SK-N-SH (cell line): ENCODE measurements at regions not wholly inside any gene's neighbourhood (a gene's known extent, or its start where the extent isn't known, plus 50 kb on each side); places are given as distances from the start of the nearest gene placed in this dataset.

ENCODE experiments used
- CTCF ChIA-PET: fragments of 300-600, 350-600 bp; formaldehyde crosslinking; extraction: SDS; loops from one replicate; lab custom pipeline; 2021; lab: Yijun Ruan, JAX
- POLR2A ChIA-PET: fragments of 350-600 bp; sonication (Branson Sonifier 250); formaldehyde crosslinking; extraction: SDS; loops from one replicate; lab custom pipeline; 2020; ENCODE audit warnings: antibody characterized with exemption, inconsistent platforms; lab: Yijun Ruan, JAX
- DNase-seq: peaks from one replicate; pipeline ENCODE4 v3.0.0; 2012
- H2AFZ ChIP-seq: fragments of 200-600 bp; sonication (generic); 2 replicates; pipeline ENCODE4 v1.8.1; 2016; ENCODE audit warnings: antibody characterized with exemption, mild to moderate bottlenecking, low read depth
- H3F3A ChIP-seq: fragments of 200-600 bp; sonication (generic); replicated peaks from 2 replicates; pipeline ENCODE3; 2016; ENCODE audit warnings: antibody characterized with exemption, mild to moderate bottlenecking; ENCODE audit not compliant: insufficient read depth
- H3K27ac ChIP-seq, 2 experiments: fragments of 200-500 bp in 1 of 2; fragments of 200-600 bp in 1 of 2; sonication (Bioruptor generic) in 1 of 2; sonication (generic), shearing (Covaris generic) in 1 of 2; 2 replicates each; pipeline versions ENCODE4 v1.5.1 to v1.6.1; 2014 to 2016; ENCODE audit warnings: low read depth in 2 of 2, inconsistent platforms in 1 of 2, low read length in 1 of 2, mild to moderate bottlenecking in 1 of 2, mixed read lengths in 1 of 2
- H3K27me3 ChIP-seq: fragments of 200-600 bp; sonication (generic), shearing (Covaris generic); 2 replicates; pipeline ENCODE4 v1.6.1; 2016; ENCODE audit warnings: mixed run types; ENCODE audit not compliant: insufficient read depth
- H3K36me3 ChIP-seq, 2 experiments: fragments of 200-500 bp in 1 of 2; fragments of 200-600 bp in 1 of 2; sonication (Bioruptor generic) in 1 of 2; sonication (generic) in 1 of 2; replicated peaks in 1 of 2; 2 replicates each; pipeline versions ENCODE3 to v1.5.1; 2014 to 2016; ENCODE audit warnings: low read length in 1 of 2, mild to moderate bottlenecking in 1 of 2; ENCODE audit not compliant: insufficient read depth in 2 of 2, control insufficient read depth in 1 of 2
- H3K4me1 ChIP-seq, 2 experiments: fragments of 200-500 bp in 1 of 2; fragments of 200-600 bp in 1 of 2; sonication (Bioruptor generic) in 1 of 2; sonication (generic), shearing (Covaris generic) in 1 of 2; 2 replicates each; pipeline versions ENCODE4 v1.5.1 to v1.6.1; 2014 to 2016; ENCODE audit warnings: low read depth in 1 of 2, low read length in 1 of 2, mixed run types in 1 of 2; ENCODE audit not compliant: insufficient read depth in 2 of 2, control insufficient read depth in 1 of 2
- H3K4me2 ChIP-seq: fragments of 200-600 bp; sonication (generic), shearing (Covaris generic); 2 replicates; pipeline ENCODE4 v1.6.1; 2017; ENCODE audit warnings: mixed run types
- H3K4me3 ChIP-seq, 2 experiments: fragments of 200-500 bp in 1 of 2; fragments of 200-600 bp in 1 of 2; sonication (Bioruptor generic) in 1 of 2; sonication (generic), shearing (Covaris generic) in 1 of 2; 2 replicates each; pipeline versions ENCODE4 v1.5.1 to v1.8.1; 2014 to 2016; ENCODE audit warnings: low read depth in 2 of 2, inconsistent platforms in 1 of 2, low read length in 1 of 2, mild to moderate bottlenecking in 1 of 2, mixed read lengths in 1 of 2, moderate library complexity in 1 of 2
- H3K79me2 ChIP-seq: fragments of 200-600 bp; sonication (generic); 2 replicates; pipeline ENCODE4 v1.8.1; 2017; ENCODE audit warnings: mild to moderate bottlenecking; ENCODE audit not compliant: insufficient read depth
- H3K9ac ChIP-seq: fragments of 200-600 bp; sonication (generic); 2 replicates; pipeline ENCODE4 v1.6.1; 2017; ENCODE audit warnings: mixed run types
- H3K9me2 ChIP-seq: fragments of 200-600 bp; sonication (generic); 2 replicates; pipeline ENCODE4 v1.6.1; 2017; ENCODE audit warnings: mixed run types
- H3K9me3 ChIP-seq: fragments of 200-600 bp; sonication (generic); 2 replicates; pipeline ENCODE4 v1.6.1; 2017; ENCODE audit warnings: mixed run types, mild to moderate bottlenecking, moderate library complexity
- H4K20me1 ChIP-seq: fragments of 200-600 bp; sonication (generic); 2 replicates; pipeline ENCODE4 v1.6.1; 2017; ENCODE audit warnings: mild to moderate bottlenecking, mixed run types; ENCODE audit not compliant: insufficient read depth
- EP300 ChIP-seq, 2 experiments: IDR thresholded peaks; 2 replicates each; pipeline versions ENCODE4 v1.4.0 to v1.6.1; 2012; ENCODE audit warnings: borderline replicate concordance in 1 of 2, low read depth in 1 of 2, low read length in 1 of 2
- EZH2phosphoT487 ChIP-seq: fragments of 200-600 bp; sonication (generic); IDR thresholded peaks from 2 replicates; pipeline ENCODE4 v1.6.1; 2017; ENCODE audit warnings: low read depth, mixed run types, mild to moderate bottlenecking, antibody characterized with exemption, moderate library complexity, borderline replicate concordance
- GATA2 ChIP-seq: sonication (generic); formaldehyde crosslinking; IDR thresholded peaks from 2 replicates; pipeline ENCODE4 v1.5.0; 2020; ENCODE audit warnings: mild to moderate bottlenecking, missing genetic modification reagents
- JUND ChIP-seq: IDR thresholded peaks from 2 replicates; pipeline ENCODE4 v1.4.0; 2012
- MEF2A ChIP-seq: IDR thresholded peaks from 2 replicates; pipeline ENCODE4 v1.4.0; 2012; ENCODE audit warnings: low read depth, borderline replicate concordance
- NRF1 ChIP-seq: IDR thresholded peaks from 2 replicates; pipeline ENCODE4 v1.6.1; 2012; ENCODE audit warnings: low read depth, mild to moderate bottlenecking, low read length
- RCOR1 ChIP-seq: fragments of 150-350 bp; IDR thresholded peaks from 2 replicates; pipeline ENCODE4 v1.6.1; 2017; ENCODE audit warnings: antibody characterized with exemption, low read length
- RFX5 ChIP-seq: IDR thresholded peaks from 2 replicates; pipeline ENCODE4 v1.6.1; 2012; ENCODE audit warnings: mild to moderate bottlenecking, improper control_type of control experiment, low read length
- SIN3A ChIP-seq: IDR thresholded peaks from 2 replicates; pipeline ENCODE4 v1.6.1; 2012; ENCODE audit warnings: low read depth, mild to moderate bottlenecking, low read length, moderate library complexity, borderline replicate concordance
- SMC3 ChIP-seq: IDR thresholded peaks from 2 replicates; pipeline ENCODE4 v1.6.1; 2012; ENCODE audit warnings: low read depth, low read length, improper control_type of control experiment
- WGBS: methylation state at CpG from one replicate; pipeline ENCODE4 v1.1.6; 2017; ENCODE audit warnings: low lambda C conversion rate; 5-methylcytosine and 5-hydroxymethylcytosine counted together
- TF ChIP-seq, protein P1 (sequence below): IDR thresholded peaks from 2 replicates; pipeline ENCODE4 v1.4.0; 2012; ENCODE audit warnings: low read depth, borderline replicate concordance
- TF ChIP-seq, protein P2 (sequence below): fragments of 200-600 bp; sonication (generic); IDR thresholded peaks from 2 replicates; pipeline ENCODE4 v1.6.1; 2017; ENCODE audit warnings: antibody characterized with exemption, mild to moderate bottlenecking, moderate library complexity
- TF ChIP-seq, protein P3 (sequence below): IDR thresholded peaks from 2 replicates; pipeline ENCODE4; 2012
- TF ChIP-seq, protein P4 (sequence below): fragments of 150-350 bp; IDR thresholded peaks from 2 replicates; pipeline ENCODE4 v1.6.1; 2017; ENCODE audit warnings: antibody characterized with exemption, low read length, low read depth, borderline replicate concordance
- TF ChIP-seq, protein P5 (sequence below): IDR thresholded peaks from 2 replicates; pipeline ENCODE4 v1.6.1; 2012; ENCODE audit warnings: mild to moderate bottlenecking, low read depth, low read length, moderate library complexity

DNA sequence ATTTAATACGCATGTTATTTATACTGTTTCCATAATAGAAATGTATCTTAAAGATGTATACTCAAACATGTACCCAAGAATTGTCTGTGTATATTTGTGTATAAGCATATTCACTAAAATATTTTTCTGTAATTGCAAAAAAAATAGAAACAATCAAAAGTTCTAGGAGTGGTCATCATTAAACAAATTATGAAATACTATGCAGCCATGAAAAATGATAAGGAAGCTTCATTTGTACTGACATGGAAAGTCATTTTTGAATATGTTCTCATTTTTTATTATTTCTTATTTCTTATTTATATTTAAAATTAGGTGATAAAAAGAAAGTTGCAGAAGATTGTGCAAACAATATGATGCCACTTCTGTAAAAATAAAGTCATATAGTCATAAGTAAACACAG, 400.0 kb upstream of the AUTS2 start:
- H3K9ac ChIP-seq = no peak overlapping the region
- ChIA-PET CTCF (no interaction called here), POLR2A (no interaction called here)
- H4K20me1 ChIP-seq = no peaks in the 10 kb centered on the region
- no peak for DNase-seq
- H3F3A ChIP-seq = no peaks in the 10 kb centered on the region
- no peaks in the 10 kb centered on the region for H3K79me2 ChIP-seq
- H3K27me3 ChIP-seq = no peaks in the 10 kb centered on the region
- TF ChIP-seq SIN3A (no peak), JUND (no peak), NRF1 (no peak), MEF2A (no peak), EP300 (IDR thresholded peaks at IDR 0.05; ENCODE audit: borderline replicate concordance in 1 of 2, low read depth in 1 of 2, low read length in 1 of 2) (no peak), RCOR1 (no peak), SMC3 (no peak), EZH2phosphoT487 (no peak), GATA2 (CRISPR knock-in tag) (no peak), RFX5 (no peak)
- TF ChIP-seq, protein P1, sequence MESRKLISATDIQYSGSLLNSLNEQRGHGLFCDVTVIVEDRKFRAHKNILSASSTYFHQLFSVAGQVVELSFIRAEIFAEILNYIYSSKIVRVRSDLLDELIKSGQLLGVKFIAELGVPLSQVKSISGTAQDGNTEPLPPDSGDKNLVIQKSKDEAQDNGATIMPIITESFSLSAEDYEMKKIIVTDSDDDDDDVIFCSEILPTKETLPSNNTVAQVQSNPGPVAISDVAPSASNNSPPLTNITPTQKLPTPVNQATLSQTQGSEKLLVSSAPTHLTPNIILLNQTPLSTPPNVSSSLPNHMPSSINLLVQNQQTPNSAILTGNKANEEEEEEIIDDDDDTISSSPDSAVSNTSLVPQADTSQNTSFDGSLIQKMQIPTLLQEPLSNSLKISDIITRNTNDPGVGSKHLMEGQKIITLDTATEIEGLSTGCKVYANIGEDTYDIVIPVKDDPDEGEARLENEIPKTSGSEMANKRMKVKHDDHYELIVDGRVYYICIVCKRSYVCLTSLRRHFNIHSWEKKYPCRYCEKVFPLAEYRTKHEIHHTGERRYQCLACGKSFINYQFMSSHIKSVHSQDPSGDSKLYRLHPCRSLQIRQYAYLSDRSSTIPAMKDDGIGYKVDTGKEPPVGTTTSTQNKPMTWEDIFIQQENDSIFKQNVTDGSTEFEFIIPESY = no peak
- TF ChIP-seq, protein P2, sequence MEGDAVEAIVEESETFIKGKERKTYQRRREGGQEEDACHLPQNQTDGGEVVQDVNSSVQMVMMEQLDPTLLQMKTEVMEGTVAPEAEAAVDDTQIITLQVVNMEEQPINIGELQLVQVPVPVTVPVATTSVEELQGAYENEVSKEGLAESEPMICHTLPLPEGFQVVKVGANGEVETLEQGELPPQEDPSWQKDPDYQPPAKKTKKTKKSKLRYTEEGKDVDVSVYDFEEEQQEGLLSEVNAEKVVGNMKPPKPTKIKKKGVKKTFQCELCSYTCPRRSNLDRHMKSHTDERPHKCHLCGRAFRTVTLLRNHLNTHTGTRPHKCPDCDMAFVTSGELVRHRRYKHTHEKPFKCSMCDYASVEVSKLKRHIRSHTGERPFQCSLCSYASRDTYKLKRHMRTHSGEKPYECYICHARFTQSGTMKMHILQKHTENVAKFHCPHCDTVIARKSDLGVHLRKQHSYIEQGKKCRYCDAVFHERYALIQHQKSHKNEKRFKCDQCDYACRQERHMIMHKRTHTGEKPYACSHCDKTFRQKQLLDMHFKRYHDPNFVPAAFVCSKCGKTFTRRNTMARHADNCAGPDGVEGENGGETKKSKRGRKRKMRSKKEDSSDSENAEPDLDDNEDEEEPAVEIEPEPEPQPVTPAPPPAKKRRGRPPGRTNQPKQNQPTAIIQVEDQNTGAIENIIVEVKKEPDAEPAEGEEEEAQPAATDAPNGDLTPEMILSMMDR = no peak
- TF ChIP-seq, protein P3, sequence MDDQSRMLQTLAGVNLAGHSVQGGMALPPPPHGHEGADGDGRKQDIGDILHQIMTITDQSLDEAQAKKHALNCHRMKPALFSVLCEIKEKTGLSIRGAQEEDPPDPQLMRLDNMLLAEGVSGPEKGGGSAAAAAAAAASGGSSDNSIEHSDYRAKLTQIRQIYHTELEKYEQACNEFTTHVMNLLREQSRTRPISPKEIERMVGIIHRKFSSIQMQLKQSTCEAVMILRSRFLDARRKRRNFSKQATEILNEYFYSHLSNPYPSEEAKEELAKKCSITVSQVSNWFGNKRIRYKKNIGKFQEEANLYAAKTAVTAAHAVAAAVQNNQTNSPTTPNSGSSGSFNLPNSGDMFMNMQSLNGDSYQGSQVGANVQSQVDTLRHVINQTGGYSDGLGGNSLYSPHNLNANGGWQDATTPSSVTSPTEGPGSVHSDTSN = no peak
- TF ChIP-seq, protein P4, sequence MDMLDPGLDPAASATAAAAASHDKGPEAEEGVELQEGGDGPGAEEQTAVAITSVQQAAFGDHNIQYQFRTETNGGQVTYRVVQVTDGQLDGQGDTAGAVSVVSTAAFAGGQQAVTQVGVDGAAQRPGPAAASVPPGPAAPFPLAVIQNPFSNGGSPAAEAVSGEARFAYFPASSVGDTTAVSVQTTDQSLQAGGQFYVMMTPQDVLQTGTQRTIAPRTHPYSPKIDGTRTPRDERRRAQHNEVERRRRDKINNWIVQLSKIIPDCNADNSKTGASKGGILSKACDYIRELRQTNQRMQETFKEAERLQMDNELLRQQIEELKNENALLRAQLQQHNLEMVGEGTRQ = no peak
- TF ChIP-seq, protein P5, sequence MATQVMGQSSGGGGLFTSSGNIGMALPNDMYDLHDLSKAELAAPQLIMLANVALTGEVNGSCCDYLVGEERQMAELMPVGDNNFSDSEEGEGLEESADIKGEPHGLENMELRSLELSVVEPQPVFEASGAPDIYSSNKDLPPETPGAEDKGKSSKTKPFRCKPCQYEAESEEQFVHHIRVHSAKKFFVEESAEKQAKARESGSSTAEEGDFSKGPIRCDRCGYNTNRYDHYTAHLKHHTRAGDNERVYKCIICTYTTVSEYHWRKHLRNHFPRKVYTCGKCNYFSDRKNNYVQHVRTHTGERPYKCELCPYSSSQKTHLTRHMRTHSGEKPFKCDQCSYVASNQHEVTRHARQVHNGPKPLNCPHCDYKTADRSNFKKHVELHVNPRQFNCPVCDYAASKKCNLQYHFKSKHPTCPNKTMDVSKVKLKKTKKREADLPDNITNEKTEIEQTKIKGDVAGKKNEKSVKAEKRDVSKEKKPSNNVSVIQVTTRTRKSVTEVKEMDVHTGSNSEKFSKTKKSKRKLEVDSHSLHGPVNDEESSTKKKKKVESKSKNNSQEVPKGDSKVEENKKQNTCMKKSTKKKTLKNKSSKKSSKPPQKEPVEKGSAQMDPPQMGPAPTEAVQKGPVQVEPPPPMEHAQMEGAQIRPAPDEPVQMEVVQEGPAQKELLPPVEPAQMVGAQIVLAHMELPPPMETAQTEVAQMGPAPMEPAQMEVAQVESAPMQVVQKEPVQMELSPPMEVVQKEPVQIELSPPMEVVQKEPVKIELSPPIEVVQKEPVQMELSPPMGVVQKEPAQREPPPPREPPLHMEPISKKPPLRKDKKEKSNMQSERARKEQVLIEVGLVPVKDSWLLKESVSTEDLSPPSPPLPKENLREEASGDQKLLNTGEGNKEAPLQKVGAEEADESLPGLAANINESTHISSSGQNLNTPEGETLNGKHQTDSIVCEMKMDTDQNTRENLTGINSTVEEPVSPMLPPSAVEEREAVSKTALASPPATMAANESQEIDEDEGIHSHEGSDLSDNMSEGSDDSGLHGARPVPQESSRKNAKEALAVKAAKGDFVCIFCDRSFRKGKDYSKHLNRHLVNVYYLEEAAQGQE = no peak
- no peak overlapping the region for H2AFZ ChIP-seq
- no peaks in the 10 kb centered on the region for H3K4me1 ChIP-seq
- H3K27ac ChIP-seq = no peak overlapping the region
- WGBS = 82% methylated on average over 1 of the region's 1 CpG
- H3K4me3 ChIP-seq = no peak overlapping the region
- no peaks in the 10 kb centered on the region for H3K9me2 ChIP-seq
- no peaks in the 10 kb centered on the region for H3K36me3 ChIP-seq
- no peak overlapping the region for H3K4me2 ChIP-seq
- no peaks in the 10 kb centered on the region for H3K9me3 ChIP-seq
